H1 (cell line): ENCODE measurements at regions not wholly inside any gene's neighbourhood (a gene's known extent, or its start where the extent isn't known, plus 50 kb on each side); places are given as distances from the start of the nearest gene placed in this dataset.

Source experiments
- CTCF ChIA-PET: fragments of 300-600 bp; sonication (Branson Sonifier 250); formaldehyde crosslinking; loops from one replicate; lab custom pipeline; 2021; ENCODE audit not compliant: partially characterized antibody; lab: Charles Lee
- POLR2A ChIA-PET: fragments of 300-600 bp; sonication (Branson Sonifier 250); formaldehyde crosslinking; loops from one replicate; lab custom pipeline; 2021; ENCODE audit warnings: inconsistent platforms; ENCODE audit not compliant: partially characterized antibody; lab: Charles Lee
- DNase-seq, 2 experiments: peaks; one replicate each; pipeline versions ENCODE4 v3.0.0 to v3.0.0-alpha.2; 2010 to 2022; ENCODE audit warnings: low spot score in 2 of 2, low read depth in 1 of 2, mixed read lengths in 1 of 2
- FAIRE-seq: peaks from 2 replicates; lab custom pipeline; 2011; peaks lifted over from hg19 to GRCh38; lab: Jason Lieb, UNC
- H2AFZ ChIP-seq: 2 replicates; pipeline ENCODE4 v1.8.1; 2012; ENCODE audit warnings: low read length, inconsistent platforms
- H2AK5ac ChIP-seq: 2 replicates; pipeline ENCODE4 v1.6.1; 2013; ENCODE audit warnings: low read depth, low read length
- H2BK120ac ChIP-seq: replicated peaks from 2 replicates; pipeline ENCODE3; 2013; ENCODE audit warnings: low read depth, low read length, inconsistent platforms
- H2BK12ac ChIP-seq: 2 replicates; pipeline ENCODE4 v1.6.1; 2013; ENCODE audit warnings: low read depth, low read length
- H2BK15ac ChIP-seq: 2 replicates; pipeline ENCODE4 v1.6.1; 2013; ENCODE audit warnings: low read length
- H2BK20ac ChIP-seq: 2 replicates; pipeline ENCODE4 v1.6.1; 2013; ENCODE audit warnings: low read length
- H2BK5ac ChIP-seq: 2 replicates; pipeline ENCODE4 v1.6.1; 2013; ENCODE audit warnings: low read depth, low read length
- H3K14ac ChIP-seq: 2 replicates; pipeline ENCODE4 v1.6.1; 2013; ENCODE audit warnings: inconsistent platforms; ENCODE audit not compliant: insufficient read length
- H3K18ac ChIP-seq: 2 replicates; pipeline ENCODE4 v1.6.1; 2013; ENCODE audit warnings: low read length; ENCODE audit errors: extremely low read depth
- H3K23ac ChIP-seq: 2 replicates; pipeline ENCODE4 v1.6.1; 2013; ENCODE audit warnings: inconsistent platforms; ENCODE audit not compliant: insufficient read length
- H3K23me2 ChIP-seq: 2 replicates; pipeline ENCODE4 v1.6.1; 2013; ENCODE audit warnings: low read depth, low read length
- H3K27ac ChIP-seq: 2 replicates; pipeline ENCODE4 v1.6.1; 2011; ENCODE audit warnings: low read depth, low read length, inconsistent platforms
- H3K27me3 ChIP-seq, 4 experiments: replicated peaks in 1 of 4; 1 replicate in 1 of 4; 2 replicates in 3 of 4; pipeline versions ENCODE4 v1.6.1 to v1.8.1; 2011 to 2013; ENCODE audit warnings: low read length in 3 of 4, mild to moderate bottlenecking in 3 of 4, inconsistent platforms in 2 of 4, mixed read lengths in 2 of 4, moderate library complexity in 1 of 4; ENCODE audit not compliant: control insufficient read depth in 3 of 4, insufficient read depth in 3 of 4; ENCODE audit errors: extremely low read depth in 1 of 4
- H3K36me3 ChIP-seq, 4 experiments: 2 replicates each; pipeline versions ENCODE4 v1.6.1 to v1.8.1; 2011 to 2013; ENCODE audit warnings: mild to moderate bottlenecking in 4 of 4, low read length in 3 of 4, moderate library complexity in 2 of 4, control low read depth in 1 of 4, inconsistent platforms in 1 of 4; ENCODE audit not compliant: insufficient read depth in 4 of 4, control insufficient read depth in 2 of 4
- H3K4ac ChIP-seq: replicated peaks from 2 replicates; pipeline ENCODE3; 2013; ENCODE audit warnings: low read length, low read depth, mixed read lengths, inconsistent platforms; ENCODE audit not compliant: insufficient read length
- H3K4me1 ChIP-seq, 4 experiments: replicated peaks in 1 of 4; 1 replicate in 1 of 4; 2 replicates in 3 of 4; pipeline versions ENCODE4 v1.6.1 to v1.8.1; 2011 to 2013; ENCODE audit warnings: low read length in 3 of 4, inconsistent platforms in 2 of 4, mixed read lengths in 1 of 4; ENCODE audit not compliant: insufficient read depth in 4 of 4, control insufficient read depth in 3 of 4
- H3K4me2 ChIP-seq, 2 experiments: 2 replicates each; pipeline versions ENCODE4 v1.6.1 to v1.8.1; 2011 to 2013; ENCODE audit warnings: low read depth in 2 of 2, low read length in 2 of 2, control low read depth in 1 of 2, inconsistent platforms in 1 of 2, mild to moderate bottlenecking in 1 of 2; ENCODE audit not compliant: insufficient read depth in 1 of 2
- H3K4me3 ChIP-seq, 4 experiments: fragments of 200-600, 300-600 bp in 1 of 4; sonication (generic), shearing (Covaris generic), sonication (Bioruptor Twin) in 1 of 4; 2 replicates each; pipeline versions ENCODE4 v1.5.1 to v1.8.1; 2011 to 2016; ENCODE audit warnings: low read length in 4 of 4, low read depth in 3 of 4, control low read depth in 2 of 4, inconsistent platforms in 2 of 4, mild to moderate bottlenecking in 2 of 4, mixed read lengths in 1 of 4, moderate library complexity in 1 of 4; ENCODE audit not compliant: insufficient read depth in 2 of 4; ENCODE audit errors: extremely low read depth in 1 of 4
- H3K56ac ChIP-seq: replicated peaks from 2 replicates; pipeline ENCODE3; 2013; ENCODE audit warnings: low read depth, mild to moderate bottlenecking, mixed read lengths, low read length, inconsistent platforms; ENCODE audit not compliant: insufficient read length
- H3K79me1 ChIP-seq: 2 replicates; pipeline ENCODE4 v1.6.1; 2013; ENCODE audit warnings: low read depth, low read length, control low read depth
- H3K79me2 ChIP-seq, 2 experiments: 2 replicates each; pipeline versions ENCODE4 v1.6.1 to v1.8.1; 2012 to 2013; ENCODE audit warnings: low read length in 2 of 2, mild to moderate bottlenecking in 2 of 2, inconsistent platforms in 1 of 2; ENCODE audit not compliant: insufficient read depth in 2 of 2, control insufficient read depth in 1 of 2
- H3K9ac ChIP-seq, 4 experiments: replicated peaks in 1 of 4; 1 replicate in 1 of 4; 2 replicates in 3 of 4; pipeline versions ENCODE4 v1.6.1 to v1.8.1; 2011 to 2013; ENCODE audit warnings: low read depth in 3 of 4, low read length in 3 of 4, control low read depth in 2 of 4, mild to moderate bottlenecking in 2 of 4, moderate library complexity in 2 of 4, inconsistent platforms in 1 of 4; ENCODE audit errors: extremely low read depth in 1 of 4
- H3K9me3 ChIP-seq, 2 experiments: 2 replicates each; pipeline versions ENCODE4 v1.6.1 to v1.8.1; 2012 to 2013; ENCODE audit warnings: mild to moderate bottlenecking in 2 of 2, moderate library complexity in 2 of 2, control low read depth in 1 of 2, inconsistent platforms in 1 of 2, low read depth in 1 of 2, low read length in 1 of 2, mixed read lengths in 1 of 2; ENCODE audit not compliant: insufficient read depth in 2 of 2
- H4K20me1 ChIP-seq, 2 experiments: replicated peaks in 1 of 2; 2 replicates each; pipeline versions ENCODE3 to v1.8.1; 2011 to 2013; ENCODE audit warnings: inconsistent platforms in 2 of 2, low read length in 2 of 2, mild to moderate bottlenecking in 1 of 2; ENCODE audit not compliant: insufficient read depth in 2 of 2, control insufficient read depth in 1 of 2
- H4K5ac ChIP-seq: 2 replicates; pipeline ENCODE4 v1.6.1; 2013; ENCODE audit warnings: low read length, low read depth, mixed read lengths, inconsistent platforms; ENCODE audit not compliant: insufficient read length
- H4K8ac ChIP-seq: 2 replicates; pipeline ENCODE4 v1.8.0; 2013; ENCODE audit warnings: mild to moderate bottlenecking, moderate library complexity, low read length, inconsistent platforms; ENCODE audit not compliant: insufficient read depth; ENCODE audit errors: extremely low read depth
- H4K91ac ChIP-seq: replicated peaks from 2 replicates; pipeline ENCODE3; 2013; ENCODE audit warnings: low read length, mixed read lengths, inconsistent platforms; ENCODE audit not compliant: insufficient read length
- EGR1 ChIP-seq: IDR thresholded peaks from 2 replicates; pipeline ENCODE4 v1.6.1; 2011; ENCODE audit warnings: low read depth, low read length, borderline replicate concordance
- EZH2 ChIP-seq: fragments of 200-600 bp; sonication (generic); IDR thresholded peaks from 2 replicates; pipeline ENCODE4 v1.7.1; 2012; ENCODE audit warnings: low read depth, mild to moderate bottlenecking, moderate library complexity, low read length, inconsistent platforms; ENCODE audit not compliant: severe bottlenecking
- POLR2AphosphoS5 ChIP-seq: IDR thresholded peaks from 2 replicates; pipeline ENCODE4 v1.6.1; 2011; ENCODE audit warnings: low read depth, low read length
- RFX5 ChIP-seq: IDR thresholded peaks from 2 replicates; pipeline ENCODE4 v1.6.1; 2011; ENCODE audit warnings: low read depth, low read length, improper control_type of control experiment, borderline replicate concordance
- SAP30 ChIP-seq: fragments of 300-600 bp; sonication (generic); IDR thresholded peaks from 2 replicates; pipeline ENCODE4 v1.7.1; 2012; ENCODE audit warnings: low read length, moderate library complexity, mild to moderate bottlenecking, inconsistent platforms; ENCODE audit not compliant: insufficient read depth, insufficient replicate concordance
- TAF1 ChIP-seq: IDR thresholded peaks from 2 replicates; pipeline ENCODE4 v1.6.1; 2011; ENCODE audit warnings: mild to moderate bottlenecking, low read depth, low read length
- WGBS, 2 experiments: shearing (Covaris generic) in 1 of 2; methylation state at CpG; one replicate each; pipeline versions ENCODE4 v1.1.6 to v1.1.7; 2013 to 2015; ENCODE audit warnings: low lambda C conversion rate in 2 of 2, mixed read lengths in 2 of 2, inconsistent platforms in 1 of 2, low coverage in 1 of 2, missing lambda C conversion rate in 1 of 2; ENCODE audit not compliant: insufficient replicate concordance in 2 of 2, insufficient coverage in 1 of 2, insufficient read length in 1 of 2; ENCODE audit errors: extremely low coverage in 1 of 2, missing lambda C conversion rate in 1 of 2; 5-methylcytosine and 5-hydroxymethylcytosine counted together
- TF ChIP-seq, protein P1 (sequence below): IDR thresholded peaks from 2 replicates; pipeline ENCODE4 v1.6.1; 2012; ENCODE audit warnings: inconsistent platforms

DNA sequence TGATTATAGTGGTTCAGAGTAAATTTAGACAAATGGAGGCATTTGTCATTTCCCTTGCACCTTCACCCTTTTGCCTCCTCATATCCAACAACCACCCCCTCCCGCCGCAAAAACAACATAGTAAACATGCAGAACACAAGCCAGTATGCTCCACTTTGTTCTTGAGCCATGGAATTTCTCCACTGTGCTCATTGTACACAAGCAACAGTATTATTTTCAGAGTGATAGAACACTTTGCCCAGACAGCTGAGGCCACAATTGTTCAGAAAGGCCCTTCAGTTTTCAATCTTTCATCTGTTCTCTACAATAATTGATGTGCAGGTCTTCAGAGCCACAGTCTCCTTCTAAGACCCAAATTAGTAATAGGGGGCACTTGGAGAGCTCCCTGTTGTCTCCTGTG is 272.8 kb upstream of the SLC30A5 start:
- Histone ChIP-seq H2BK20ac (0 out of 2 replicates have a peak overlapping the region, but pooled peaks have one; percentile 28), H3K18ac (no peak overlapping the region), H3K9me3 (no peaks in the 10 kb centered on the region), H3K79me2 (no peaks in the 10 kb centered on the region), H3K56ac (no peak overlapping the region), H2BK120ac (no peak overlapping the region), H2AK5ac (no peak overlapping the region), H4K91ac (no peak overlapping the region), H2BK5ac (no peak overlapping the region), H3K4me1 (peaks cover 2 to 15% (median 11%) of the 10 kb centered on the region in 4 experiments; a peak in 6 of 7 replicates), H3K23me2 (no peaks in the 10 kb centered on the region), H3K23ac (no peak overlapping the region), H2BK12ac (no peak overlapping the region), H3K27ac (no peak overlapping the region), H3K27me3 (no peaks in the 10 kb centered on the region), H4K8ac (no peak overlapping the region), H3K36me3 (no peaks in the 10 kb centered on the region), H3K14ac (no peak overlapping the region), H4K20me1 (no peaks in the 10 kb centered on the region), H3K4ac (no peak overlapping the region), H2BK15ac (no peak overlapping the region)
- WGBS, 2 experiments = 98% methylated on average over 2 of the region's 2 CpGs; no CpG with 5 or more reads in 1 of the 2 experiments
- ChIA-PET POLR2A (no interaction called here), CTCF (interaction anchor here (0.9 kb wide), 1 partner anchor 69 kb away, joined by 3 read pairs; no protein-coding TSS in a partner anchor)
- DNase-seq (no peak), FAIRE-seq (no peak)
- TF ChIP-seq EGR1 (no peak), POLR2AphosphoS5 (no peak), RFX5 (no peak), TAF1 (no peak), EZH2 (no peak), SAP30 (no peak)
- TF ChIP-seq, protein P1, sequence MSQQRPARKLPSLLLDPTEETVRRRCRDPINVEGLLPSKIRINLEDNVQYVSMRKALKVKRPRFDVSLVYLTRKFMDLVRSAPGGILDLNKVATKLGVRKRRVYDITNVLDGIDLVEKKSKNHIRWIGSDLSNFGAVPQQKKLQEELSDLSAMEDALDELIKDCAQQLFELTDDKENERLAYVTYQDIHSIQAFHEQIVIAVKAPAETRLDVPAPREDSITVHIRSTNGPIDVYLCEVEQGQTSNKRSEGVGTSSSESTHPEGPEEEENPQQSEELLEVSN = no peak
- TF ChIP-seq, all 59 proteins: peak for 0
- no peaks in the 10 kb centered on the region for H3K79me1 ChIP-seq
- no peak overlapping the region for H2AFZ ChIP-seq
- H3K4me3 ChIP-seq = no peak overlapping the region
- H4K5ac ChIP-seq = no peak overlapping the region
- no peak overlapping the region for H3K9ac ChIP-seq
- H3K4me2 ChIP-seq = no peak overlapping the region
